GM18951 (cell line): ENCODE measurements at regions not wholly inside any gene's neighbourhood (a gene's known extent, or its start where the extent isn't known, plus 50 kb on each side); places are given as distances from the start of the nearest gene placed in this dataset.

Experiments used
- POLR2A ChIP-seq: IDR thresholded peaks from 4 replicates; pipeline ENCODE4 v1.6.1; 2011; ENCODE audit warnings: mild to moderate bottlenecking; ENCODE audit not compliant: insufficient read length, insufficient read depth; ENCODE audit errors: extremely low read depth
- in situ Hi-C: fragments of 300-500 bp; cut with MboI; formaldehyde crosslinking; loops from one replicate; pipeline ENCODE4 v1.12.0; 2022; ENCODE audit warnings: low sequenced_read_pairs, mixed read lengths, inconsistent platforms; ENCODE audit not compliant: unreplicated experiment

GRCh38 chr2:235161565-235161964 lies 209.7 kb downstream of the SH3BP4 start:
- in situ Hi-C loops = no loop called here
- no peak for TF ChIP-seq POLR2A

- TF ChIP-seq POLR2A = no peak
- in situ Hi-C loops = no loop called here
Measured at GRCh38 chr2:235162082-235162836, 210.4 kb downstream of the SH3BP4 start.

GRCh38 chr2:235162837-235163197 lies 211.0 kb downstream of the SH3BP4 start:
- in situ Hi-C loops = no loop called here

GRCh38 chr2:235165136-235165535 lies 213.3 kb downstream of the SH3BP4 start:
- TF ChIP-seq POLR2A = no peak

More at GRCh38 chr2:235162837-235163197, 211.0 kb downstream of the SH3BP4 start:
- no peak for TF ChIP-seq POLR2A

GRCh38 chr2:235165631-235166030 lies 213.8 kb downstream of the SH3BP4 start:
- no peak for TF ChIP-seq POLR2A
- in situ Hi-C loops = no loop called here

More at GRCh38 chr2:235165136-235165535, 213.3 kb downstream of the SH3BP4 start:
- in situ Hi-C loops = no loop called here

- TF ChIP-seq POLR2A = no peak
- in situ Hi-C loops = no loop called here
Measured at GRCh38 chr2:235168174-235168979, 216.6 kb downstream of the SH3BP4 start.

- in situ Hi-C loops = no loop called here
- TF ChIP-seq POLR2A = no peak
Measured at GRCh38 chr2:235170016-235170415, 218.2 kb downstream of the SH3BP4 start.

- no peak for TF ChIP-seq POLR2A
- in situ Hi-C loops = no loop called here
Measured at GRCh38 chr2:235170536-235171521, 219.0 kb downstream of the SH3BP4 start.

GRCh38 chr2:235171550-235172031 lies 219.8 kb downstream of the SH3BP4 start:
- in situ Hi-C loops = no loop called here
- TF ChIP-seq POLR2A = no peak

GRCh38 chr2:235180642-235181041 lies 228.8 kb downstream of the SH3BP4 start:
- in situ Hi-C loops = no loop called here

GRCh38 chr2:235183786-235184185 lies 232.0 kb downstream of the SH3BP4 start:
- TF ChIP-seq POLR2A = no peak
- in situ Hi-C loops = no loop called here

More at GRCh38 chr2:235180642-235181041, 228.8 kb downstream of the SH3BP4 start:
- no peak for TF ChIP-seq POLR2A

GRCh38 chr2:235187806-235188205 lies 236.0 kb downstream of the SH3BP4 start:
- in situ Hi-C loops = no loop called here
- TF ChIP-seq POLR2A = no peak
